HCT116 (cell line): ENCODE measurements at regions not wholly inside any gene's neighbourhood (a gene's known extent, or its start where the extent isn't known, plus 50 kb on each side); places are given as distances from the start of the nearest gene placed in this dataset.

Experiments used
- ATF3 ChIP-seq: IDR thresholded peaks from 2 replicates; pipeline ENCODE4 v1.6.1; 2012
- CBX3 ChIP-seq: IDR thresholded peaks from 2 replicates; pipeline ENCODE4 v1.6.1; 2012; ENCODE audit warnings: low read depth
- ELF1 ChIP-seq: IDR thresholded peaks from 2 replicates; pipeline ENCODE4 v1.6.1; 2012; ENCODE audit warnings: low read depth, borderline replicate concordance
- EZH2 ChIP-seq: fragments of 200-600 bp; sonication (generic); IDR thresholded peaks from 2 replicates; pipeline ENCODE4 v1.6.1; 2017; ENCODE audit warnings: antibody characterized with exemption, mixed run types
- POLR2A ChIP-seq: IDR thresholded peaks from 2 replicates; pipeline ENCODE4 v1.7.0; 2011; ENCODE audit warnings: borderline replicate concordance; ENCODE audit not compliant: insufficient read depth, insufficient read length; ENCODE audit errors: extremely low read depth
- SIN3A ChIP-seq: IDR thresholded peaks from 2 replicates; pipeline ENCODE4 v1.6.1; 2012; ENCODE audit warnings: low read depth
- SP1 ChIP-seq: IDR thresholded peaks from 2 replicates; pipeline ENCODE4 v1.6.1; 2012; ENCODE audit warnings: low read depth
- TF ChIP-seq, protein P1 (sequence below): IDR thresholded peaks from 2 replicates; pipeline ENCODE4 v1.6.1; 2012
- TF ChIP-seq, protein P2 (sequence below), 3 experiments: fragments of 200-600 bp in 1 of 3; sonication (generic) in 1 of 3; IDR thresholded peaks in 2 of 3; conservative IDR thresholded peaks in 1 of 3; 2 replicates each; pipeline ENCODE4 v1.5.1; 2012 to 2017; ENCODE audit warnings: low read depth in 2 of 3, low read length in 2 of 3, antibody characterized with exemption in 1 of 3, borderline replicate concordance in 1 of 3, control low read depth in 1 of 3, mild to moderate bottlenecking in 1 of 3, mixed read lengths in 1 of 3, mixed run types in 1 of 3, moderate library complexity in 1 of 3; ENCODE audit not compliant: insufficient read depth in 1 of 3

DNA sequence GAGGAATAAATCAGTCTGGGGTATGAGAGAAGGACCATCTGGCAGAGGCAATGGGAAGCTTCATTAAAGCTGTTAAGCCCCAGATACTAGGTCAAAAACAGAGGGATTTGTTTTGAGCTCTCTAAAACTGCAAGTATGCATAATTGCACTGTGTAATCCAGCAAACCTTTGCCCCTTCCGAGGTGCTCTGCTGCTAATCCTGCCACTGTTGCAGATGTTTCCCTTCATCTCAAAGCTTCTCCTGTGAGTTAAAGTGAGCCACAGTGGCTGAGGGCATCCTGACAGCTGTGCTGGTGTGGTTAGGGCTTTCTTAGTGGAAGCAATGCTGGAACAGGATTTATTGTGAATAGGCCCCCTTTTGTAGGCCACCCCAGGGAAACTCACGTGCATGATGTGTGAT is 160.3 kb upstream of the TRPC7 start:
- TF ChIP-seq SP1 (no peak), ATF3 (no peak), POLR2A (no peak), EZH2 (no peak), SIN3A (no peak), CBX3 (no peak), ELF1 (no peak)
- TF ChIP-seq, protein P1, sequence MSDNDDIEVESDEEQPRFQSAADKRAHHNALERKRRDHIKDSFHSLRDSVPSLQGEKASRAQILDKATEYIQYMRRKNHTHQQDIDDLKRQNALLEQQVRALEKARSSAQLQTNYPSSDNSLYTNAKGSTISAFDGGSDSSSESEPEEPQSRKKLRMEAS = no peak
- TF ChIP-seq, protein P2, sequence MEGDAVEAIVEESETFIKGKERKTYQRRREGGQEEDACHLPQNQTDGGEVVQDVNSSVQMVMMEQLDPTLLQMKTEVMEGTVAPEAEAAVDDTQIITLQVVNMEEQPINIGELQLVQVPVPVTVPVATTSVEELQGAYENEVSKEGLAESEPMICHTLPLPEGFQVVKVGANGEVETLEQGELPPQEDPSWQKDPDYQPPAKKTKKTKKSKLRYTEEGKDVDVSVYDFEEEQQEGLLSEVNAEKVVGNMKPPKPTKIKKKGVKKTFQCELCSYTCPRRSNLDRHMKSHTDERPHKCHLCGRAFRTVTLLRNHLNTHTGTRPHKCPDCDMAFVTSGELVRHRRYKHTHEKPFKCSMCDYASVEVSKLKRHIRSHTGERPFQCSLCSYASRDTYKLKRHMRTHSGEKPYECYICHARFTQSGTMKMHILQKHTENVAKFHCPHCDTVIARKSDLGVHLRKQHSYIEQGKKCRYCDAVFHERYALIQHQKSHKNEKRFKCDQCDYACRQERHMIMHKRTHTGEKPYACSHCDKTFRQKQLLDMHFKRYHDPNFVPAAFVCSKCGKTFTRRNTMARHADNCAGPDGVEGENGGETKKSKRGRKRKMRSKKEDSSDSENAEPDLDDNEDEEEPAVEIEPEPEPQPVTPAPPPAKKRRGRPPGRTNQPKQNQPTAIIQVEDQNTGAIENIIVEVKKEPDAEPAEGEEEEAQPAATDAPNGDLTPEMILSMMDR (IDR thresholded peaks at IDR 0.05 in 2 of 3, conservative IDR thresholded peaks at IDR 0.05 in 1 of 3; ENCODE audit: borderline replicate concordance in 1 of 3, insufficient read depth in 1 of 3, low read depth in 2 of 3, low read length in 2 of 3) = no peak
